ENCODE measurements at regions not wholly inside any gene's neighbourhood (a gene's known extent, or its start where the extent isn't known, plus 50 kb on each side); places are given as distances from the start of the nearest gene placed in this dataset.
"Not testable (repeated sequence)": the region's sequence is repeated elsewhere in the genome, so short reads cannot be mapped to it uniquely, and the experiment has no call there.

- DNase-seq = not testable (repeated sequence)
These were observed 754.3 kb upstream of the TPTE start for GRCh38 chr21:9766890-9767591.

GRCh38 chr21:9767592-9768375, 753.6 kb upstream of the TPTE start:
- no peak for DNase-seq

DNA sequence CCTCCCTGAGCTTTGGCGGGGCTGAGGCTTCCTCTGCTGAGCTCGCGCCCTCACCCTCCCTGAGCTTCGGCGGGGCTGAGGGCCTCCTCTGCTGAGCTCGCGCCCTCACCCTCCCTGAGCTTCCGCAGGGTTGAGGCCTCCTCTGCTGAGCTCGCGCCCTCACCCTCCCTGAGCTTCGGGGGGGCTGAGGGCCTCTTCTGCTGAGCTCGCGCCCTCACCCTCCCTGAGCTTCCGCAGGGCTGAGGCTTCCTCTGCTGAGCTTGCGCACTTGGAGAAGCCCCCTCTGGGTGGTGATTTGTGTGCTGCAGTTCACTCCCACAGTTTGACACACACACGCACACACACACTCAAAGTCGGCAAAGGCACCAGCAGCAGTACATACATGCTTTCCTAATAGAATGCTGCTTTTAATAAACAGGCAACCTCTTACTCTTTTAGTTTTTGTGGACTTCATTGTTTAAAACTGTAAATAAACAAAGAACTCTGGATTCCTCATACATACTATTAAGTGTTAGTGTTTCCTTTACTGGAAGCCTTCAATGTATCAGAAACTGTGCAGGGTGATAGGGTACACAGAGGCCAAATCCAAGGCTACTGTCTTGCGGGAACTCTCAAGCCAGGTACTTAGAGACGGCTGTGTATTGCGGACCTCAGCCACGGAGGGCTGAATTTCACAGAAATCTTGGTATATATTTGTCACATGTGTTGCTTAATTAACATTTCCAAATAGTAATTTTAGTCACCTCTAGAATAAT, 752.8 kb upstream of the TPTE start:
- not testable (repeated sequence) for DNase-seq

DNA sequence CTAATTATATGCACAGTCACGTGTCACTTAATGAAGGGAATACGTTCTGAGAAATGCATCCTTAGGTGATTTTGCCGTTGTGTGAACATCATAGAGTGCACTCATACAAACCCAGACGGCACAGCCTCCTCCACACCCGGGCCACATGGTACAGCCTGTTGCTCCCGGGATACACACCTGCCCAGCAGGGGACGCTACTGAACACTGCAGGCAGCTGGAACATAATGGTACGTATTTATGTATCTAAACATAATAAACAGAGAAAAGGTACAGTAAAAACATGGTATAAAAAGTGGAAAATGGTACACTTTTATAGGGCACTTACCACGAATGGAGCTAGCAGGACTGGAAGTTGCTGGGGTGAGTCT, 752.3 kb upstream of the TPTE start:
- not testable (repeated sequence) for DNase-seq

- not testable (repeated sequence) for DNase-seq
These were observed 751.4 kb upstream of the TPTE start for GRCh38 chr21:9769718-9770690.

GRCh38 chr21:9771466-9772347, 749.7 kb upstream of the TPTE start:
- DNase-seq = not testable (repeated sequence)

DNA sequence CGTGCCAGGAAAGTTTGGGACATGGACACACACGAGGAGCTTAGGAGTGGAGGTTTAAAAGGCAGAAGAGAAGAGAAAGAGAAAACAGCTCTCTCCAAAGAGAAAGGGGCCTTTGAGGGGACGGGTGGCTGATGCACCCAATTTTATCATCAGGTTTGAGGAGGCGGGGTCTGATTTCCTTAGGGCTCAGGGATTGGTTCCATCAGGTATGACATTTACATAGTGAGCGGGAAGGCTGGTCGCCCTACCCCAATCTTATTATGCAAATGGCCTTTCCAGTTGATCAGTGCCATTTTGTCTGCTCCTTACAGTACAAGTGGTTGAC, 749.1 kb upstream of the TPTE start:
- no peak for DNase-seq

DNA sequence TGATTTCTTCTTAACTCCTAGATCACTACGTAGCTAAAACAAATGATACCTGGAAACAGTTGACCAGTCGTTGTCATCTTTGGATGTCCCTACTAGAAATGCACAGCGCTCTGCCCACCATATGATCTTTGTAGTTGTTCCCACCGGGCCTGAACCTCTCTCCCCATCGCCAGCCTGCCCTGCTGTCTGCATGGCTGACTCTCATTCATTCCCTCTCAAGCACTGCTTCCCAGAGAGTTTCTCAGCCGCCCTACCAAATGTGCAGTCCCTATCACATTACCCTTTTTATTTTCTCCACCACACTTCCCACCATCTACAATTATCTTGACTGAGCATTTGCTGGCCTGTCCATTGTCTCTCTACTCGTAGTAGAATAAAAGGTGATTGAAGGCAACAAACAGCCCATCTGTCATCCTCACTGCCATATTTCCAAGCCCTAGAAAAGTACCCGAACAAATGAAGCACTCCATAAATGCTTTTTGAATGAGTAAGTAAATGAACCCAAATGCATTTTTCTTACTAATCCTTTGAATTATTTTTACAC, 748.4 kb upstream of the TPTE start:
- DNase-seq = not testable (repeated sequence)

DNA sequence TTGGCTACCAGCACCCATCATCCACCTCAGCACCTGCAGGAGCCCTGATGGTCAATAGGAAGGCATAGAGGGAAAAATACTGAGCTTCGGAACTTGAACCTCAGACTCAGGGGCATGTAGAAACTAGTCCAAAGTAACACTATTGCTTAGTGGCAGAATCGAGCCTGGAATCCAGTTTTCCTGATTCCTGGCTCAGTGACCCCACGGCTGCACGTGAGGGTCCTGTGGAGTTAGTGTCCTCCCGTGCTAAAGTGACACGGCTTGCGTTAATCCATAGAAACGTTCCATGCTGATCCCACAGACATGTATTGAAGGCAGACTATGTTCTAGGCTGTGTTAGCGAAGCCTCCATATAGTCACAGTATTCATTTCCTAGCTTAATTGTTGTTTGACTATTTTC, 747.0 kb upstream of the TPTE start:
- no peak for DNase-seq

DNA sequence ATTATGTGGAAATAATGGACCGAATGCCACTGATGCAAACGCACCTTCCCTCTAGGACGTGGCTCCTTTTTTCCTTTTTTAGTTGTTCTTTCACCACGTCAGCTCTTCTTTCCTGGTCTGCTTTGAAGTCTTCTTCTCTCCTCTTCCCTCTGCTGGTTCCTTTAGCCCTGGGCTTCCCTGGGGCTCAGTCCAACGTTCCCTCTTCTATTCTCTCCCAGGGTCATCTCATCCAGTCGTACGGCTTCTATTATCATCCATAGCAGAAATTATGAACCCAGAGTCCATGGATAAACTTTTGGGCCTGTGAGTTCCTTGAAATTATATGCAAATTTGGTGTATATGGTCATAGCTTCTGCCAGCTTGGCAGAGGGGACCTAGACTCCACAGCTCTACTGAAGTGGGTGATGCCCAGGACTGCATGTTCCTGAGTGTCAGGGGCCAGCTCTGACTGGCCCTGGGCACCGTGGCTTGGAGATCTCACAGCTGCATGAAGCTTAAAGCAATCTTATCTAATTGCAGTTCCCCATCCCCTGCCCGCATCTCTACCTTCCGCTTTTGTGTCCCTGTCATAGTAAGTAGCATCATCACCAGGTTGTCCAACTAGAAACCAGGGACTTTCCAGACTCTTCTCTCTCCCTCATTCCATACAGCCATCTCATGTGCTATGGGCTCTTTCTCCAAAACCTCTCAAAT, 746.3 kb upstream of the TPTE start:
- DNase-seq = not testable (repeated sequence)

- DNase-seq = not testable (repeated sequence)
These were observed 745.5 kb upstream of the TPTE start for GRCh38 chr21:9775877-9776276.

GRCh38 chr21:9776286-9777020, 744.9 kb upstream of the TPTE start:
- DNase-seq = not testable (repeated sequence)

GRCh38 chr21:9778541-9778940, 742.8 kb upstream of the TPTE start:
- DNase-seq = not testable (repeated sequence)

GRCh38 chr21:9780441-9780937, 740.9 kb upstream of the TPTE start:
- no peak for DNase-seq

DNA sequence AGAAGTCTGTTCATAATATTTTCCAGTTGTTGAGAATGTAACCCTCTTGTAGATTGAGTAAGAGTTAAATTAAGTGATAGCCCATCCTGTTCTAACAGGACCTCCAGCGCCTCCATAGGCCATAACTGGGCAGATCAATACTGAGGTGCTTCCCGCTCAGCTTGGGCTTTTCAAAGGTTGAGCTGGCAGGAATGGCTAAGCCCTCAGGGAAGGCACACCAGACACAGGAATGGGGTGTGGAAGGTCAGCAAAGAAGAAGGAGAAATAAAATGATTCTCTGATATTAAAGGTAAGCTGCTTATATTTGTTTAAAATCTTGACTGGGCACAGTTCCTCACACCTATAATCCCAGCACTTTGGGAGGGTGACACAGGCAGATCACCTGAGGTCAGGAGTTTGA, 737.8 kb upstream of the TPTE start:
- DNase-seq = not testable (repeated sequence)

- DNase-seq = not testable (repeated sequence)
These were observed 737.2 kb upstream of the TPTE start for GRCh38 chr21:9784201-9784600.

DNA sequence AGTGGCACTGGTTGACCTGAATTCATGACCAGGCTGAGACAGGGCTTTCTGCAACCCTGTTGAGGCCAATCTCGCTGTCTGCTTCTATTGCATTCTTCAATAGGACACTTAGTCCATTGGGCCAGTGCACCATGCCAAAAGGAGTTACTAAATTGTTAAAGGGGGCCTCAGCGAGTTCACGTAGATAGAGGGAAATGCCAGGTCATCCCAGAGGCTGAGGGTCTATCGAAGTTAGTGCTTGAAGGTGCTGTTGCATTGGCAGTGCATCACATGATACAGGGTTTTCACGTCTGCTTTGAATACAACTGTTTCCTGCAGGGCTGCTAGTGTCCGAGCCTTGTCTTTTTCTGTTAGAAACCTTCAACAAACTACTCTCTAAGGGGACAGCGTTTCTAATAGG, 735.3 kb upstream of the TPTE start:
- not testable (repeated sequence) for DNase-seq

- not testable (repeated sequence) for DNase-seq
These were observed 733.1 kb upstream of the TPTE start for GRCh38 chr21:9788281-9788680.

- DNase-seq = not testable (repeated sequence)
These were observed 731.0 kb upstream of the TPTE start for GRCh38 chr21:9790354-9790753.

- DNase-seq = not testable (repeated sequence)
These were observed 729.9 kb upstream of the TPTE start for GRCh38 chr21:9791453-9791852.
